ENCODE measurements at regions not wholly inside any gene's neighbourhood (a gene's known extent, or its start where the extent isn't known, plus 50 kb on each side); places are given as distances from the start of the nearest gene placed in this dataset.

DNA sequence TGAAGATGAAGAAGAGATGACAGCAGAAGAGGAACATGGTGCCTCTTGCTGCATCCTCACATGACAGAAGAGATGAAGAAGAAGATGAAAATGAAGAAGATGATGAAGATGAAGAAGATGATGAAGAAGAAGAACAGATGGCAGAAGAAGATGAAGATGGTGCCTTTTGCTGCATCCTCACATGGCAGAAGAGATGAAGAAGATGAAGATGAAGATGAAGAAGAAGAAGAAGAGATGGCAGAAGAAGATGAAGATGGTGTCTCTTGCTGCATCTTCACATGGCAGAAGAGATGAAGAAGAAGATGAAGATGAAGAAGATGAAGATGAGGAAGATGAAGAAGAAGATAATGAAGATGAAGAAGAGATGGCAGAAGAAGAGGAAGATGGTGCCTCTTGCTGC is 63.7 kb upstream of the HPF1 start:
- intact Hi-C loops (cut with DNase I; ENCODE audit: low total_unique reads), result no loop called here
- no peak for TF ChIP-seq POLR2AphosphoS5 (IDR thresholded peaks at IDR 0.05)
- no peak for TF ChIP-seq POLR2A (IDR thresholded peaks at IDR 0.05)
- TF ChIP-seq, protein P1, sequence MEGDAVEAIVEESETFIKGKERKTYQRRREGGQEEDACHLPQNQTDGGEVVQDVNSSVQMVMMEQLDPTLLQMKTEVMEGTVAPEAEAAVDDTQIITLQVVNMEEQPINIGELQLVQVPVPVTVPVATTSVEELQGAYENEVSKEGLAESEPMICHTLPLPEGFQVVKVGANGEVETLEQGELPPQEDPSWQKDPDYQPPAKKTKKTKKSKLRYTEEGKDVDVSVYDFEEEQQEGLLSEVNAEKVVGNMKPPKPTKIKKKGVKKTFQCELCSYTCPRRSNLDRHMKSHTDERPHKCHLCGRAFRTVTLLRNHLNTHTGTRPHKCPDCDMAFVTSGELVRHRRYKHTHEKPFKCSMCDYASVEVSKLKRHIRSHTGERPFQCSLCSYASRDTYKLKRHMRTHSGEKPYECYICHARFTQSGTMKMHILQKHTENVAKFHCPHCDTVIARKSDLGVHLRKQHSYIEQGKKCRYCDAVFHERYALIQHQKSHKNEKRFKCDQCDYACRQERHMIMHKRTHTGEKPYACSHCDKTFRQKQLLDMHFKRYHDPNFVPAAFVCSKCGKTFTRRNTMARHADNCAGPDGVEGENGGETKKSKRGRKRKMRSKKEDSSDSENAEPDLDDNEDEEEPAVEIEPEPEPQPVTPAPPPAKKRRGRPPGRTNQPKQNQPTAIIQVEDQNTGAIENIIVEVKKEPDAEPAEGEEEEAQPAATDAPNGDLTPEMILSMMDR (IDR thresholded peaks at IDR 0.05 in 8 of 11, conservative IDR thresholded peaks at IDR 0.05 in 3 of 11), result no peak
- Histone ChIP-seq H3K4me3 (no peak overlapping the region), H3K36me3 (no peaks in the 10 kb centered on the region), H3K4me1 (peaks cover 0 to 7% (median 0%) of the 10 kb centered on the region in 6 donors), H3K9me3 (no peaks in the 10 kb centered on the region), H3K27ac (no peak overlapping the region), H3K27me3 (replicated peaks in 1 of 7) (peaks cover 0 to 15% (median 0%) of the 10 kb centered on the region in 7 donors)
- DNase-seq, result no peak

DNA sequence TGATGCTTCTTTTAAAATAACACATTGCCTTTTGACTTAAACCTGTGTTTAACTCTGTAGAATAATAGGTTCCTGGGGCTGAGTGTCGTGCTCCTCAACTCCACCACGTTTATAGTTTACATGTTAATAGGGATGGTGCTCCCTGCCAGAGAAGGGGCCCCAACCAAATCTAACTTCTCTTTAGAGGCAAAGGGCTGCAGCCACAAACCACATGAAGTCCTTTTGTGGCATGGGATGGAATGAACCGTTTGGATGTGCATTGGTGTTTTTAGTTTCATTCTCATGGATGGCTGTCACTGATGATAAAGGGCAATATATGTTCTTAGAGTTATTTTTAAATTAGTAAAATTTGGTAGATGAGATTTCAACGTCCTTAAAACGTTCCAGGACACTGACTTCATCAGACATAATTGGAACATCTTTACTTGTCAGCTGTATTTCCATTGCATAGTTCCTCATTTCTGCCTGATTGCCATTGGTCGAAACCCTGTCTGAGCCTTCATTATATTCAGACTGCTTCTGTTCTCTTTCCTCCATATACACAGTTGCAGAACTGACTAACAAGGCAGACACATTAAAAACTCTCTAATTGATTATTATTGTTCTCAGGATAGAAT is 60.4 kb upstream of the HPF1 start:
- Histone ChIP-seq H3K36me3 (no peaks in the 10 kb centered on the region), H3K27me3 (replicated peaks in 1 of 7) (no peaks in the 10 kb centered on the region), H3K4me3 (no peak overlapping the region), H3K4me1 (peaks cover 0 to 7% (median 0%) of the 10 kb centered on the region in 6 donors), H3K27ac (no peak overlapping the region), H3K9me3 (no peaks in the 10 kb centered on the region)
- WGBS, 5 donors, result 13 to 25% (median 20%) methylated on average over 6 of the region's 6 CpGs
- TF ChIP-seq POLR2A (IDR thresholded peaks at IDR 0.05) (no peak), POLR2AphosphoS5 (IDR thresholded peaks at IDR 0.05) (no peak)
- TF ChIP-seq, protein P1 (IDR thresholded peaks at IDR 0.05 in 8 of 11, conservative IDR thresholded peaks at IDR 0.05 in 3 of 11), result no peak
- DNase-seq, result no peak
- intact Hi-C loops (cut with DNase I; ENCODE audit: low total_unique reads), result no loop called here

DNA sequence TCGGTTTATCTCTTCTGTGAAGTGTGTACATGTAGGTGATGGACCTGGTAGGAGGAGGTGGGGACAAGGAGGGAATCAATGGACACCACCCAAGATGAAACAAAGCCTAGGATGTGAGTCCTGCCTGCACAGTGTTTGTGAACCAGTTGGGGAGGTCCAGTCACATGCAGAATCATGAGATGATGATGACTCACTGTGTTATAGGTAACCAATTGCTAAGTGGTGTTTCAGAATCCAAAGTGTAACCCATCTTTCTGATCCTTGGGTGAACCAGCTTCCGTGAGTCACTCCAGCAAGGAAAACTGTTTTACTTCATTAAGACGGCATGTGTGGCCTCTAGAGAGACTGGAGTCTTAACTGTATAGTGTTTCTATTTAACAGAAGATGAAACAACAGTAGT is 57.9 kb upstream of the HPF1 start:
- Histone ChIP-seq H3K4me3 (no peak overlapping the region), H3K9me3 (no peaks in the 10 kb centered on the region), H3K36me3 (no peaks in the 10 kb centered on the region), H3K27ac (no peak overlapping the region), H3K27me3 (replicated peaks in 1 of 7) (no peaks in the 10 kb centered on the region), H3K4me1 (peaks cover 0 to 7% (median 0%) of the 10 kb centered on the region in 6 donors)
- 56 to 63% (median 61%) methylated on average over 3 of the region's 3 CpGs for WGBS, 5 donors
- TF ChIP-seq, protein P1 (IDR thresholded peaks at IDR 0.05 in 8 of 11, conservative IDR thresholded peaks at IDR 0.05 in 3 of 11), result no peak
- TF ChIP-seq POLR2AphosphoS5 (IDR thresholded peaks at IDR 0.05) (no peak), POLR2A (IDR thresholded peaks at IDR 0.05) (no peak)
- intact Hi-C loops (cut with DNase I; ENCODE audit: low total_unique reads), result no loop called here
- DNase-seq, result no peak

DNA sequence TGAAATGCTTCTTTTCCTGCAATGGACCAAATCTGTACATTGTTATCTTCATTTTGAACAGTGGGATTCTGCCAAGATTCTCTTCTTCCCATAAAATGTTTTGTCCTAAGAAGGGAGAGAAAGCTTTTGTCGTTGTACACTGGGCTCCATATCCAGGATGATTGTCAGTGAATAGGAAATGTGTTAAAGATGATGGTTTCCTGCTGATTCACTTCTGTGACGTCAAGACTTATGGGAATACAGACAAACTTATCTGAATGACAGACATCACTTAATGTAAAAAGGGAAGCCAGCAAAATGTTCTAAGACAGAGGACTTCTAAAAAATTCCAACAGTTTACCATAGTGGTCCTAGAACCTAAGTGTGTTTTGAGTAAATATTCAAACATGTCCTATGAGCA is 53.7 kb upstream of the HPF1 start:
- TF ChIP-seq POLR2A (IDR thresholded peaks at IDR 0.05) (no peak), POLR2AphosphoS5 (IDR thresholded peaks at IDR 0.05) (no peak)
- TF ChIP-seq, protein P1 (IDR thresholded peaks at IDR 0.05 in 8 of 11, conservative IDR thresholded peaks at IDR 0.05 in 3 of 11), result no peak

More for the DNA sequence above, 53.7 kb upstream of the HPF1 start:
- H3K27ac ChIP-seq, result peak overlapping the region in 1 of 8 donors; percentile 14
- H3K27me3 ChIP-seq (replicated peaks in 1 of 7), result no peaks in the 10 kb centered on the region
- no peaks in the 10 kb centered on the region for H3K9me3 ChIP-seq
- no peak overlapping the region for H3K4me3 ChIP-seq
- H3K36me3 ChIP-seq, result no peaks in the 10 kb centered on the region
- intact Hi-C loops (cut with DNase I; ENCODE audit: low total_unique reads), result loop anchor here (5.0 kb wide), 1 partner anchor 236 kb away; no protein-coding TSS in a partner anchor
- H3K4me1 ChIP-seq, result peaks cover 0 to 6% (median 0%) of the 10 kb centered on the region in 6 donors
- 4 to 13% (median 8%) methylated on average over 2 of the region's 2 CpGs for WGBS, 5 donors
- DNase-seq, result no peak

Measured in spleen (tissue), 11 donors.